H9 (cell line): ENCODE measurements at regions not wholly inside any gene's neighbourhood (a gene's known extent, or its start where the extent isn't known, plus 50 kb on each side); places are given as distances from the start of the nearest gene placed in this dataset.

Source experiments
- DNase-seq: peaks from one replicate; pipeline ENCODE4 v3.0.0-alpha.2; 2017
- H2AFZ ChIP-seq: one replicate; pipeline ENCODE4 v1.6.1; 2013; ENCODE audit warnings: mild to moderate bottlenecking, low read length, control low read depth, moderate library complexity
- H2AK5ac ChIP-seq: 2 replicates; pipeline ENCODE4 v1.6.1; 2013; ENCODE audit warnings: low read length, control low read depth, mixed read lengths; ENCODE audit not compliant: insufficient read length
- H2BK120ac ChIP-seq: one replicate; pipeline ENCODE4 v1.6.1; 2013; ENCODE audit warnings: low read depth, mild to moderate bottlenecking, low read length, control low read depth, inconsistent platforms; ENCODE audit not compliant: poor library complexity, severe bottlenecking
- H2BK12ac ChIP-seq: 2 replicates; pipeline ENCODE4 v1.6.1; 2013; ENCODE audit warnings: low read length, control low read depth, mixed read lengths, low read depth; ENCODE audit not compliant: insufficient read length
- H2BK15ac ChIP-seq: 2 replicates; pipeline ENCODE4 v1.6.1; 2013; ENCODE audit warnings: low read depth, low read length, control low read depth
- H2BK20ac ChIP-seq: one replicate; pipeline ENCODE4 v1.6.1; 2013; ENCODE audit warnings: low read depth, mild to moderate bottlenecking, low read length, control low read depth, inconsistent platforms; ENCODE audit not compliant: poor library complexity, severe bottlenecking
- H2BK5ac ChIP-seq: 2 replicates; pipeline ENCODE4 v1.6.1; 2013; ENCODE audit warnings: low read length, control low read depth, mixed read lengths; ENCODE audit not compliant: insufficient read length
- H3K14ac ChIP-seq: 2 replicates; pipeline ENCODE4 v1.6.1; 2013; ENCODE audit warnings: low read length, control low read depth; ENCODE audit not compliant: insufficient read depth
- H3K18ac ChIP-seq: 2 replicates; pipeline ENCODE4 v1.6.1; 2013; ENCODE audit warnings: low read depth, mild to moderate bottlenecking, mixed read lengths, low read length, control low read depth; ENCODE audit not compliant: insufficient read length
- H3K23ac ChIP-seq: 2 replicates; pipeline ENCODE4 v1.6.1; 2013; ENCODE audit warnings: low read length, control low read depth, mixed read lengths, low read depth; ENCODE audit not compliant: insufficient read length
- H3K23me2 ChIP-seq: 2 replicates; pipeline ENCODE4 v1.6.1; 2013; ENCODE audit warnings: low read depth, mild to moderate bottlenecking, mixed read lengths, low read length, control low read depth; ENCODE audit not compliant: insufficient read length, poor library complexity, severe bottlenecking
- H3K27ac ChIP-seq: 2 replicates; pipeline ENCODE4 v1.5.1; 2013; ENCODE audit warnings: low read length, control low read depth, mixed read lengths, low read depth; ENCODE audit not compliant: insufficient read length
- H3K27me3 ChIP-seq: 2 replicates; pipeline ENCODE4 v1.6.1; 2013; ENCODE audit warnings: low read length, control low read depth, inconsistent platforms; ENCODE audit not compliant: insufficient read depth
- H3K4ac ChIP-seq: 2 replicates; pipeline ENCODE4 v1.6.1; 2013; ENCODE audit warnings: low read depth, mild to moderate bottlenecking, control low read depth, inconsistent platforms, low read length, moderate library complexity
- H3K4me1 ChIP-seq: 2 replicates; pipeline ENCODE4 v1.6.1; 2013; ENCODE audit warnings: low read length, control low read depth, inconsistent platforms; ENCODE audit not compliant: insufficient read depth
- H3K4me2 ChIP-seq: 2 replicates; pipeline ENCODE4 v1.6.1; 2013; ENCODE audit warnings: low read length, control low read depth, mixed read lengths; ENCODE audit not compliant: insufficient read length, insufficient read depth
- H3K56ac ChIP-seq: 2 replicates; pipeline ENCODE4 v1.6.1; 2013; ENCODE audit warnings: low read depth, mild to moderate bottlenecking, mixed read lengths, low read length, control low read depth; ENCODE audit not compliant: insufficient read length
- H3K79me1 ChIP-seq: 2 replicates; pipeline ENCODE4 v1.6.1; 2013; ENCODE audit warnings: low read depth, mild to moderate bottlenecking, moderate library complexity, low read length, control low read depth, inconsistent platforms; ENCODE audit not compliant: insufficient read depth, poor library complexity, severe bottlenecking
- H3K79me2 ChIP-seq: 2 replicates; pipeline ENCODE4 v1.6.1; 2013; ENCODE audit warnings: low read length, control low read depth, inconsistent platforms; ENCODE audit not compliant: insufficient read depth
- H3K9ac ChIP-seq: 2 replicates; pipeline ENCODE4 v1.6.1; 2013; ENCODE audit warnings: low read length, control low read depth, mixed read lengths; ENCODE audit not compliant: insufficient read length; ENCODE audit errors: extremely low read depth
- H3K9me3 ChIP-seq: one replicate; pipeline ENCODE4 v1.6.1; 2013; ENCODE audit warnings: low read depth, low read length, inconsistent platforms; ENCODE audit not compliant: control insufficient read depth
- H3T11ph ChIP-seq: one replicate; pipeline ENCODE4 v1.6.1; 2013; ENCODE audit warnings: mild to moderate bottlenecking, low read length, control low read depth, inconsistent platforms
- H4K20me1 ChIP-seq: one replicate; pipeline ENCODE4 v1.6.1; 2013; ENCODE audit not compliant: control insufficient read depth, insufficient read length, insufficient read depth
- H4K5ac ChIP-seq: 2 replicates; pipeline ENCODE4 v1.6.1; 2013; ENCODE audit warnings: low read depth, mild to moderate bottlenecking, mixed read lengths, low read length, control low read depth; ENCODE audit not compliant: insufficient read length
- H4K8ac ChIP-seq: replicated peaks from 2 replicates; pipeline ENCODE4 v1.6.1; 2013; ENCODE audit warnings: low read length, control low read depth, mixed read lengths, low read depth; ENCODE audit not compliant: insufficient read length
- H4K91ac ChIP-seq: 2 replicates; pipeline ENCODE4 v1.6.1; 2013; ENCODE audit warnings: low read depth, mild to moderate bottlenecking, moderate library complexity, mixed read lengths, low read length, control low read depth; ENCODE audit not compliant: insufficient read length
- H3K27ac Mint-ChIP-seq, 3 experiments: 2 replicates in 2 of 3; 3 replicates in 1 of 3; pipeline ENCODE4 v1.8.0; 2020 to 2021; ENCODE audit warnings: mixed read lengths in 3 of 3, mild to moderate bottlenecking in 1 of 3, moderate library complexity in 1 of 3
- H3K27me3 Mint-ChIP-seq: 2 replicates; pipeline ENCODE4 v1.8.0; 2021; ENCODE audit warnings: low read depth, mild to moderate bottlenecking, moderate library complexity, mixed read lengths
- H3K36me3 Mint-ChIP-seq, 3 experiments: 2 replicates in 2 of 3; 3 replicates in 1 of 3; pipeline ENCODE4 v1.8.0; 2020 to 2021; ENCODE audit warnings: low read depth in 3 of 3, mixed read lengths in 3 of 3; ENCODE audit not compliant: insufficient read depth in 1 of 3
- H3K4me1 Mint-ChIP-seq, 2 experiments: 2 replicates each; pipeline ENCODE4 v1.8.0; 2020; ENCODE audit warnings: mixed read lengths in 2 of 2
- H3K4me3 Mint-ChIP-seq, 2 experiments: 2 replicates in 1 of 2; 3 replicates in 1 of 2; pipeline ENCODE4 v1.8.0; 2020 to 2021; ENCODE audit warnings: mild to moderate bottlenecking in 2 of 2, mixed read lengths in 2 of 2, moderate library complexity in 1 of 2
- H3K9me3 Mint-ChIP-seq, 2 experiments: 2 replicates in 1 of 2; 3 replicates in 1 of 2; pipeline ENCODE4 v1.8.0; 2020; ENCODE audit warnings: mild to moderate bottlenecking in 2 of 2, mixed read lengths in 2 of 2, moderate library complexity in 1 of 2
- CTCF ChIP-seq: fragments of 200-600 bp; sonication (generic); conservative IDR thresholded peaks from 3 replicates; pipeline ENCODE4 v1.8.0; 2021; ENCODE audit warnings: antibody characterized with exemption, mild to moderate bottlenecking
- WGBS: extraction: QIAGEN DNeasy Blood & Tissue Kit; methylation state at CpG from one replicate; pipeline ENCODE4 v1.1.7; 2013; ENCODE audit warnings: missing lambda C conversion rate, low lambda C conversion rate, mixed read lengths; ENCODE audit not compliant: insufficient read length; ENCODE audit errors: extremely low coverage; 5-methylcytosine and 5-hydroxymethylcytosine counted together

- no peak overlapping the region for H3K4ac ChIP-seq
- H3K9ac ChIP-seq = no peak overlapping the region
- H3K27ac ChIP-seq = no peak overlapping the region
- no peaks in the 10 kb centered on the region; a peak in 2 of 5 replicates for H3K9me3 Mint-ChIP-seq
- no peak overlapping the region for H2BK120ac ChIP-seq
- H3K23ac ChIP-seq = no peak overlapping the region
- no peak overlapping the region; a peak in 1 of 7 replicates for H3K27ac Mint-ChIP-seq
- no peak overlapping the region for H2BK5ac ChIP-seq
- TF ChIP-seq CTCF = no peak
- H3K23me2 ChIP-seq = no peaks in the 10 kb centered on the region
- H4K20me1 ChIP-seq = no peaks in the 10 kb centered on the region
- H2AFZ ChIP-seq = no peak overlapping the region
- H3K9me3 ChIP-seq = no peaks in the 10 kb centered on the region
- H3K4me1 Mint-ChIP-seq = no peaks in the 10 kb centered on the region
- WGBS = no CpG with 5 or more reads among the region's 8 CpGs
- H4K5ac ChIP-seq = peak overlapping the region; percentile 96
- H3K79me1 ChIP-seq = no peaks in the 10 kb centered on the region
- H4K91ac ChIP-seq = no peak overlapping the region
- H3K4me3 Mint-ChIP-seq = no peak overlapping the region
- H3K14ac ChIP-seq = no peak overlapping the region
- H3K27me3 ChIP-seq = no peaks in the 10 kb centered on the region
- no peaks in the 10 kb centered on the region for H3K79me2 ChIP-seq
- no peak overlapping the region for H3T11ph ChIP-seq
- H3K36me3 Mint-ChIP-seq = no peaks in the 10 kb centered on the region
- H3K18ac ChIP-seq = peak overlapping the region; percentile 58
- no peak overlapping the region for H3K56ac ChIP-seq
- H2BK15ac ChIP-seq = no peak overlapping the region; the same call in 1 of the 2 replicates
- H3K4me1 ChIP-seq = no peaks in the 10 kb centered on the region
- no peak overlapping the region for H4K8ac ChIP-seq
- no peak overlapping the region for H2AK5ac ChIP-seq
- no peak overlapping the region for H2BK20ac ChIP-seq
- no peak overlapping the region for H2BK12ac ChIP-seq
- no peak for DNase-seq
- no peak overlapping the region for H3K4me2 ChIP-seq
- H3K27me3 Mint-ChIP-seq = no peaks in the 10 kb centered on the region
These were observed 1336.3 kb upstream of the AGA start for GRCh38 chr4:178778496-178778895.
